ENCODE measurements at regions not wholly inside any gene's neighbourhood (a gene's known extent, or its start where the extent isn't known, plus 50 kb on each side); places are given as distances from the start of the nearest gene placed in this dataset.

DNA sequence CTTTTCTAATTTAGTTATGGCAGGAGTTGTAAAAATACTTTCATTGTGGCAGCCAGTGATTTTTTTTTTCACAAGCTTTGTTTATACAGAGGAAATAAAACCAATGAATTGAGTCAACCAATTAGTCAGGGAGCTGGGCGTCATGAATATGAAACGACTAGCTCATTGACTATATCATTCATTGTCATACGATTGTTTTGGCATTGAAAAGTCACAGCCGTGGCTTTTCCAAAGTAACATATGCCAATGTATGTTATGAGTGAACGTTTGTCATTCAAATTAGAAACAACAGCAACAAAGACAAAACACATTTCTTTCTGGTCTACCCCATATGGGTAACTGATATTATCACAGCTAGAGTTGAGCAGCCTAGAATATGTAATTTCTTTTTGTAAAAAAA is 810.6 kb downstream of the EPHA7 start:
- CTCF ChIA-PET = no interaction called here
- intact Hi-C loops (cut with micrococcal nuclease) = no loop called here
- DNase-seq = no peak
- Mint-ChIP-seq H3K4me3 (no peak overlapping the region), H3K4me1 (ENCODE audit: low read depth) (no peaks in the 10 kb centered on the region), H3K36me3 (ENCODE audit: low read depth) (no peaks in the 10 kb centered on the region), H3K27ac (no peak overlapping the region), H3K9me3 (peaks cover 39% of the 10 kb centered on the region), H3K27me3 (ENCODE audit: low read depth) (no peaks in the 10 kb centered on the region)

DNA sequence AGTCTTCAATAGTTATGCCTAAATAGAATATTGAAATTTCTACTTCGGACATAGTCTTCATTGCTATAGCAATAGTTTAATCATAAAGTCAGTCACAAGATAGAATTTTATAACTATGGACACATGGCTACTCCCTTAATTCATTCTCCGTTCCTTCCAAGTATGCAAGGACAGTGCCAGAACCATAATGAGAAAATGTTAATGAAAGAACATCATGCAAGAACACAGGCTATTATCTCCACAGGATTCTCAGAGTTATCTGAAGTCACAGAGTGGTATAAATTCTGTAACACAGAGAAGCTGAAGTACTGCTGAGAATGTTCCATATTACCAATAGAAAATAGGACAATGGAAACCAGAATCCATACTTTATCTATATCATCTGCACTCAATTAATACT is 826.2 kb downstream of the EPHA7 start:
- intact Hi-C loops (cut with micrococcal nuclease) = no loop called here
- Mint-ChIP-seq H3K9me3 (peaks cover 2% of the 10 kb centered on the region), H3K36me3 (ENCODE audit: low read depth) (no peaks in the 10 kb centered on the region), H3K27me3 (ENCODE audit: low read depth) (no peaks in the 10 kb centered on the region), H3K27ac (no peak overlapping the region), H3K4me3 (no peak overlapping the region), H3K4me1 (ENCODE audit: low read depth) (no peaks in the 10 kb centered on the region)
- DNase-seq = no peak
- CTCF ChIA-PET = no interaction called here

- Mint-ChIP-seq H3K4me1 (ENCODE audit: low read depth) (no peaks in the 10 kb centered on the region), H3K27me3 (ENCODE audit: low read depth) (no peaks in the 10 kb centered on the region), H3K9me3 (peaks cover 5% of the 10 kb centered on the region), H3K4me3 (no peak overlapping the region), H3K27ac (no peak overlapping the region), H3K36me3 (ENCODE audit: low read depth) (no peaks in the 10 kb centered on the region)
- CTCF ChIA-PET = no interaction called here
- intact Hi-C loops (cut with micrococcal nuclease) = no loop called here
- no peak for DNase-seq
Observed at GRCh38 chr6:92589996-92590395, 829.4 kb downstream of the EPHA7 start.

GRCh38 chr6:92588148-92588547 is 831.2 kb downstream of the EPHA7 start:
- Mint-ChIP-seq H3K4me3 (no peak overlapping the region), H3K36me3 (ENCODE audit: low read depth) (no peaks in the 10 kb centered on the region), H3K27ac (no peak overlapping the region), H3K27me3 (ENCODE audit: low read depth) (no peaks in the 10 kb centered on the region), H3K9me3 (peaks cover 5% of the 10 kb centered on the region), H3K4me1 (ENCODE audit: low read depth) (no peaks in the 10 kb centered on the region)
- CTCF ChIA-PET = no interaction called here
- intact Hi-C loops (cut with micrococcal nuclease) = no loop called here
- DNase-seq = no peak

GRCh38 chr6:92587525-92587924 is 831.8 kb downstream of the EPHA7 start:
- H3K4me1 Mint-ChIP-seq (ENCODE audit: low read depth) = no peaks in the 10 kb centered on the region
- no peak overlapping the region for H3K27ac Mint-ChIP-seq
- CTCF ChIA-PET = no interaction called here
- H3K4me3 Mint-ChIP-seq = no peak overlapping the region
- no peaks in the 10 kb centered on the region for H3K27me3 Mint-ChIP-seq (ENCODE audit: low read depth)
- DNase-seq = no peak
- intact Hi-C loops (cut with micrococcal nuclease) = no loop called here
- peaks cover 5% of the 10 kb centered on the region for H3K9me3 Mint-ChIP-seq
- H3K36me3 Mint-ChIP-seq (ENCODE audit: low read depth) = no peaks in the 10 kb centered on the region

DNA sequence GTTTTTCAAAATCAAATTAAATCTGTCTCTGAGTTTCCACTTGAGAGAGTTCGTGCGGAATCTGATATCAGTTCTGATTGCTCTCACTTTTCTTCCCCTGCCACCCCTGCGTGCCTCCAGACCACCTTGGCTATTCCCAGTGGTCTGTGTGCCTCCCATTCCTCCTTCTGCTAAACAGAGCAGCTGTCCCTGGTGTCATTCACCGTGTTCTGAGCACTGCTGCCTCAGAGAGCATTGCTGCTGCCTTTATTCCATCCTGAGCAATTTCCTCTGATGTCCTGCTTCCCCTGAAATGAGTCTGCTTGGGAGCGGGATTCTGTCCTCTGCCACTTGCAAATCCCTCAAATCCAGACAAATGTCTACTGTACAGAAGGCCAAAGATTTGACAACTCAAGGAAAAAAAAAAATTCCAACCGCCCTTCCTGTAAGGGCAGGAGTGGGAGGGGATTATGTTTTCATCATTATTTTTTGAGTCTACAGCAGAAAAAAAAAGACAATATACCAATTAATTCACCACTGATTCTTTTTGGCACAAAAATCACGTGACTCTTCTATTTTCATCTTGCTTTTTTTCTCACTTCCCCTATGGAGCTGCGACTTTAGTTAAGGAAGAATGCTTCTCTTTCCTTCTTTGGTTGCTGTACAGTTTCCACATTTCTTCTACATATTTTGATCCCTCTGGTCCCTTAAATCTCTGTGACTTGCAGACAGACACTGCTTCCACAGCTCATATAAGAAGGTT is 833.0 kb downstream of the EPHA7 start:
- Mint-ChIP-seq H3K4me1 (ENCODE audit: low read depth) (no peaks in the 10 kb centered on the region), H3K27ac (no peak overlapping the region), H3K9me3 (peaks cover 9% of the 10 kb centered on the region), H3K27me3 (ENCODE audit: low read depth) (no peaks in the 10 kb centered on the region), H3K36me3 (ENCODE audit: low read depth) (no peaks in the 10 kb centered on the region), H3K4me3 (no peak overlapping the region)
- DNase-seq = no peak
- CTCF ChIA-PET = no interaction called here
- intact Hi-C loops (cut with micrococcal nuclease) = no loop called here

- CTCF ChIA-PET = interaction anchor here (0.6 kb wide), 1 partner anchor 12 kb away, joined by 3 read pairs; no protein-coding TSS in a partner anchor
- intact Hi-C loops (cut with micrococcal nuclease) = no loop called here
Observed at GRCh38 chr6:92582211-92582610, 837.1 kb downstream of the EPHA7 start.

DNA sequence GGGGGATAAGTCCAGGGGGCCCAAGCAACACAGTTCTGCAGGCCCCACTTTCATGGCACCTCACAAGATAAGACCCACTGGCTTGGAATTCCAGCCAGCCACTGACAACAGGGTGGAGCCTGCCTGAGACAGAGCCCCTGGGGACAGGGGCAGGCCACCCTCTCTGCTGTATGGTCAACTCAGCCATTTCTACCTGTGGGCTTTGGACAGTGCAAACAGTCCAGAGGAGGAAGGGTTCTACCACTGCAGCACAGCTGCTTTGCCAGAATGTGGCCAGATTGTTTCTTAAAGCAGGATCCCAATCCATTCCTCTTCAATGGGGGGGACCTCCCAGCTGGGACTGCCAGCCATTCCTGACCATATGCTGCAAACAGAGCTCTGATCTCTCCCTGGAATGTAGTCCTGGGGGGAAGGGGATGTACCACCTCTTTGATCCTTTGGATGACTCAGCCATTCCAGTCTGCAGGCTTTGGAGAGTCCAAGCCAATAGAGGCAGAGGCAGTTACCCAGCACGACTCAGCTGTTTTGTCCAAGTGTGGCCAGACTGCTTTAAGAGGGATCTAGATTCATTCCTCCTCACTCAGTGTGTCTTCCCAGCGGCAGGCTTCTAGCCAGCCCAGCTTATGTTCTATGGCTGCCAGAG is 842.2 kb downstream of the EPHA7 start:
- Mint-ChIP-seq H3K4me1 (ENCODE audit: low read depth) (no peaks in the 10 kb centered on the region), H3K27ac (no peak overlapping the region), H3K36me3 (ENCODE audit: low read depth) (no peaks in the 10 kb centered on the region), H3K27me3 (ENCODE audit: low read depth) (no peaks in the 10 kb centered on the region), H3K9me3 (peaks cover 20% of the 10 kb centered on the region), H3K4me3 (no peak overlapping the region)
- intact Hi-C loops (cut with micrococcal nuclease) = no loop called here
- no peak for DNase-seq
- CTCF ChIA-PET = no interaction called here

More at GRCh38 chr6:92582211-92582610, 837.1 kb downstream of the EPHA7 start:
- H3K27me3 Mint-ChIP-seq (ENCODE audit: low read depth) = no peaks in the 10 kb centered on the region
- no peak for DNase-seq
- H3K36me3 Mint-ChIP-seq (ENCODE audit: low read depth) = no peaks in the 10 kb centered on the region
- H3K4me3 Mint-ChIP-seq = no peak overlapping the region
- H3K27ac Mint-ChIP-seq = no peak overlapping the region
- peaks cover 22% of the 10 kb centered on the region for H3K9me3 Mint-ChIP-seq
- no peaks in the 10 kb centered on the region for H3K4me1 Mint-ChIP-seq (ENCODE audit: low read depth)

DNA sequence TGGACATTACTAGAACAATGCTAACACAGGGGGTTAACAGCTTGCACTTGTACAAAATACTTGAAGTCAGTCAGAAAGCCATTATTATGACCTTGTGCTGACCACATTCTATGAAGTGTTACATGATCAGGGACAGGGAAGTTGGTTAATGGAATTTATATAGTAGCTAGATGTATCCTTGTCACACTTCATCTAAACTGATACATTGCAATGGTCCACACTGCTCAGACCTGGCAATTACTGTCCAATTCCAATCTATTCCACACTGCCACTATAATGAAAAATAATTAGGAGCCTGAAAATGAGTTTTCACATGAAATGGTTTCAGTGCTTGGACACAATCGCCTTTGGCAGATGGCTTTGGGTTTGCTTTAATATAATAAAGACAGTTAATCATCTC is 850.8 kb downstream of the EPHA7 start:
- H3K9me3 Mint-ChIP-seq = no peaks in the 10 kb centered on the region
- CTCF ChIA-PET = no interaction called here
- DNase-seq = no peak
- H3K4me3 Mint-ChIP-seq = no peak overlapping the region
- intact Hi-C loops (cut with micrococcal nuclease) = no loop called here
- no peak overlapping the region for H3K27ac Mint-ChIP-seq
- H3K4me1 Mint-ChIP-seq (ENCODE audit: low read depth) = no peaks in the 10 kb centered on the region
- H3K36me3 Mint-ChIP-seq (ENCODE audit: low read depth) = no peaks in the 10 kb centered on the region
- H3K27me3 Mint-ChIP-seq (ENCODE audit: low read depth) = no peaks in the 10 kb centered on the region

DNA sequence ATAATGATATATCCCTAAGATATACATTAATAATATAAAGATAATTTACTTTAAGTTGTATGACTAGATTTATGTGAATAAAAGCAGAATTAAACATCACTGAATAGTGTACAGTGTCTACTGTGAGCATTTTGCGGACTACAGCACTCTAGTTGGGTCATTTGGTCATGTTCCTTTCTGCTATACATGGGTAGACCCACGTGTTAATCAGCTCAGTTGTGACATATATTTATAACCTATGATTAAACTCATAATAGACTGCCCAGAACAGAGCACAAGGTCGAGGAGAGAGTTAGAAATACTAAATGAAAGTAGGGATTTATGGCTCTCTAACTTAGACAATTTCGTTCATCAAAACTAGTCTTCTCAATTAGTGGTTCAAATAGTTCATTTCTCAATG is 852.7 kb downstream of the EPHA7 start:
- H3K4me3 Mint-ChIP-seq = no peak overlapping the region
- H3K36me3 Mint-ChIP-seq (ENCODE audit: low read depth) = no peaks in the 10 kb centered on the region
- H3K27me3 Mint-ChIP-seq (ENCODE audit: low read depth) = no peaks in the 10 kb centered on the region
- no peak for DNase-seq
- no peaks in the 10 kb centered on the region for H3K4me1 Mint-ChIP-seq (ENCODE audit: low read depth)
- no peak overlapping the region for H3K27ac Mint-ChIP-seq
- intact Hi-C loops (cut with micrococcal nuclease) = no loop called here
- CTCF ChIA-PET = no interaction called here
- no peaks in the 10 kb centered on the region for H3K9me3 Mint-ChIP-seq

DNA sequence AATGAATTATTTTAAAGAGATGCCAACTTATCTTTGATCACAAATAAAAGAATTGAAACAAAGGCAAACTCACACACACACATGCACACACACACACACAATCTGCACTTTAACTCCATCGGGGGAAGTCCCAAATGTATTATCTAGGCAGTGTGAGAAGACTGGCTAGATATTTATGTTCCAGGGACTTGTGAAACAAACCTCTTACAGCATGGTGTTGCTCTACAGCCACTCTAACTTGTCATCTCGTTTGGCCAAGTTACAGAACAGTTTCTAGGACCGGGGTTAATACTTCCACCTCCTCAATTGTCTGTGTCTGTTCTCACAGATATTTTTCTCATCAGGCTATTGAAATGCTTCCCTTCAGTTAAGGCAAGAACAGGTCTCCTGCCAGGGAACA is 855.0 kb downstream of the EPHA7 start:
- intact Hi-C loops (cut with micrococcal nuclease) = no loop called here
- Mint-ChIP-seq H3K27me3 (ENCODE audit: low read depth) (no peaks in the 10 kb centered on the region), H3K4me1 (ENCODE audit: low read depth) (no peaks in the 10 kb centered on the region), H3K36me3 (ENCODE audit: low read depth) (no peaks in the 10 kb centered on the region), H3K27ac (no peak overlapping the region), H3K4me3 (no peak overlapping the region), H3K9me3 (peaks cover 2% of the 10 kb centered on the region)
- no peak for DNase-seq
- CTCF ChIA-PET = no interaction called here

- no peak overlapping the region for H3K27ac Mint-ChIP-seq
- H3K4me1 Mint-ChIP-seq (ENCODE audit: low read depth) = no peaks in the 10 kb centered on the region
- CTCF ChIA-PET = no interaction called here
- H3K36me3 Mint-ChIP-seq (ENCODE audit: low read depth) = no peaks in the 10 kb centered on the region
- peaks cover 3% of the 10 kb centered on the region for H3K9me3 Mint-ChIP-seq
- no peak overlapping the region for H3K4me3 Mint-ChIP-seq
- intact Hi-C loops (cut with micrococcal nuclease) = no loop called here
- no peak for DNase-seq
- H3K27me3 Mint-ChIP-seq (ENCODE audit: low read depth) = no peaks in the 10 kb centered on the region
Observed at GRCh38 chr6:92559611-92560010, 859.7 kb downstream of the EPHA7 start.

GRCh38 chr6:92559003-92559402 is 860.4 kb downstream of the EPHA7 start:
- Mint-ChIP-seq H3K27ac (no peak overlapping the region), H3K36me3 (ENCODE audit: low read depth) (no peaks in the 10 kb centered on the region), H3K4me3 (no peak overlapping the region), H3K9me3 (peaks cover 3% of the 10 kb centered on the region), H3K27me3 (ENCODE audit: low read depth) (no peaks in the 10 kb centered on the region), H3K4me1 (ENCODE audit: low read depth) (no peaks in the 10 kb centered on the region)
- intact Hi-C loops (cut with micrococcal nuclease) = no loop called here
- CTCF ChIA-PET = no interaction called here
- DNase-seq = no peak
